Ishikawa (cell line): ENCODE measurements at regions not wholly inside any gene's neighbourhood (a gene's known extent, or its start where the extent isn't known, plus 50 kb on each side); places are given as distances from the start of the nearest gene placed in this dataset.

Experiments
- CEBPB ChIP-seq: IDR thresholded peaks from 2 replicates; pipeline ENCODE4 v1.6.1; 2012
- CREB1 ChIP-seq: IDR thresholded peaks from 2 replicates; pipeline ENCODE4 v1.6.1; 2012; ENCODE audit warnings: low read depth
- EGR1 ChIP-seq: IDR thresholded peaks from 2 replicates; pipeline ENCODE4 v1.6.1; 2012
- EP300 ChIP-seq: IDR thresholded peaks from 2 replicates; pipeline ENCODE4 v1.6.1; 2012; ENCODE audit warnings: borderline replicate concordance
- FOXM1 ChIP-seq: IDR thresholded peaks from 2 replicates; pipeline ENCODE4 v1.6.1; 2012; ENCODE audit warnings: low read depth, borderline replicate concordance
- NFIC ChIP-seq: IDR thresholded peaks from 2 replicates; pipeline ENCODE4 v1.6.1; 2012
- RAD21 ChIP-seq: IDR thresholded peaks from 2 replicates; pipeline ENCODE4 v1.6.1; 2012; ENCODE audit warnings: low read depth
- TAF1 ChIP-seq: IDR thresholded peaks from 2 replicates; pipeline ENCODE4 v1.6.1; 2012; ENCODE audit warnings: low read depth, mild to moderate bottlenecking
- TCF12 ChIP-seq: IDR thresholded peaks from 2 replicates; pipeline ENCODE4 v1.6.1; 2012; ENCODE audit warnings: low read depth
- TEAD4 ChIP-seq: IDR thresholded peaks from 2 replicates; pipeline ENCODE4 v1.6.1; 2012
- YY1 ChIP-seq: IDR thresholded peaks from 2 replicates; pipeline ENCODE4 v1.6.1; 2012; ENCODE audit warnings: low read depth
- ZBTB7A ChIP-seq: IDR thresholded peaks from 2 replicates; pipeline ENCODE4 v1.6.1; 2012; ENCODE audit warnings: low read depth
- TF ChIP-seq, protein P1 (sequence below): IDR thresholded peaks from 2 replicates; pipeline ENCODE4 v1.6.1; 2012; ENCODE audit warnings: low read depth, mild to moderate bottlenecking
- TF ChIP-seq, protein P2 (sequence below): IDR thresholded peaks from 2 replicates; pipeline ENCODE4 v1.6.1; 2012
- TF ChIP-seq, protein P3 (sequence below): IDR thresholded peaks from 2 replicates; pipeline ENCODE4 v1.6.1; 2012

DNA sequence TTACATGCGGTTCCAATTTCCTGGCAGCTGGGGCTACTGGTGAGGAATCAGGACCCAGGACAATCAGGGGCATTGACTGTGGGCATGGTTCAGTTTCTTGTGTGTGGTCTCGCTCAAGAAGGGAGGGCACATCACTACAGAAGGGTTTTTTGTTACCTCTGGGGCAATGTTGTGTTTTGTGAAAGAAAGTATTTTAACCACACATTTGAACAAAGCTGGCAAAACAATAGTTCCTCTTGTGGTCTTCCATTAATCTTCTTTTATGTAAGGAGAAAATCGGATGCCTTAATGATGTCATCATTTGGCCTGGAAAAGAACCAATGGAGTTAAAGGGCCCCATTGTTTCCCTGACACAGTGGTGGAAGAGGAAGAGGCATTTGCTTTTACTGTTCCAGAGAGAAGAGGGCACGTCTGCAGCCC is 197.4 kb downstream of the SH3BP4 start:
- TF ChIP-seq, protein P1, sequence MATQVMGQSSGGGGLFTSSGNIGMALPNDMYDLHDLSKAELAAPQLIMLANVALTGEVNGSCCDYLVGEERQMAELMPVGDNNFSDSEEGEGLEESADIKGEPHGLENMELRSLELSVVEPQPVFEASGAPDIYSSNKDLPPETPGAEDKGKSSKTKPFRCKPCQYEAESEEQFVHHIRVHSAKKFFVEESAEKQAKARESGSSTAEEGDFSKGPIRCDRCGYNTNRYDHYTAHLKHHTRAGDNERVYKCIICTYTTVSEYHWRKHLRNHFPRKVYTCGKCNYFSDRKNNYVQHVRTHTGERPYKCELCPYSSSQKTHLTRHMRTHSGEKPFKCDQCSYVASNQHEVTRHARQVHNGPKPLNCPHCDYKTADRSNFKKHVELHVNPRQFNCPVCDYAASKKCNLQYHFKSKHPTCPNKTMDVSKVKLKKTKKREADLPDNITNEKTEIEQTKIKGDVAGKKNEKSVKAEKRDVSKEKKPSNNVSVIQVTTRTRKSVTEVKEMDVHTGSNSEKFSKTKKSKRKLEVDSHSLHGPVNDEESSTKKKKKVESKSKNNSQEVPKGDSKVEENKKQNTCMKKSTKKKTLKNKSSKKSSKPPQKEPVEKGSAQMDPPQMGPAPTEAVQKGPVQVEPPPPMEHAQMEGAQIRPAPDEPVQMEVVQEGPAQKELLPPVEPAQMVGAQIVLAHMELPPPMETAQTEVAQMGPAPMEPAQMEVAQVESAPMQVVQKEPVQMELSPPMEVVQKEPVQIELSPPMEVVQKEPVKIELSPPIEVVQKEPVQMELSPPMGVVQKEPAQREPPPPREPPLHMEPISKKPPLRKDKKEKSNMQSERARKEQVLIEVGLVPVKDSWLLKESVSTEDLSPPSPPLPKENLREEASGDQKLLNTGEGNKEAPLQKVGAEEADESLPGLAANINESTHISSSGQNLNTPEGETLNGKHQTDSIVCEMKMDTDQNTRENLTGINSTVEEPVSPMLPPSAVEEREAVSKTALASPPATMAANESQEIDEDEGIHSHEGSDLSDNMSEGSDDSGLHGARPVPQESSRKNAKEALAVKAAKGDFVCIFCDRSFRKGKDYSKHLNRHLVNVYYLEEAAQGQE, result no peak

DNA sequence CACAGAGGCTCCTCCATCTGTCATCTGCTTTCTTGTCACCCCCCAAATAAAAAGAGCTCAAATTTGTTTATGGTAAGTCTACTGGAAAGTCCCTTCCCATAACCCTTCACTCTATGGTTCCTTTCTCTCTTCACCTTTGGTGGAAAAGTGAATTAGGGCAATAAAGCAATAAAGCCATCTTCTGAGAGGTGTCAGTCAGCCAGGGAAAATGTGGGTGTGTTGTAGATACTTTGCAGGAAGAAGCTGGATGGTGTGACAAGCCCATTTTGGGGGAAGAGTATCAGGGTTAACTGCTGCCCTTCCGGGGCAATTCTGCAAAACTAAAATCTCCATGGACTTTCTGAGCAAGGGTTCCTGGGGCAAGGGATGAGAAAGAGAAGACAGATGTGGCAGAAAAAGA is 197.9 kb downstream of the SH3BP4 start:
- TF ChIP-seq TCF12, result no peak
- TF ChIP-seq, protein P2, sequence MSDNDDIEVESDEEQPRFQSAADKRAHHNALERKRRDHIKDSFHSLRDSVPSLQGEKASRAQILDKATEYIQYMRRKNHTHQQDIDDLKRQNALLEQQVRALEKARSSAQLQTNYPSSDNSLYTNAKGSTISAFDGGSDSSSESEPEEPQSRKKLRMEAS, result no peak
- no peak for TF ChIP-seq CEBPB
- no peak for TF ChIP-seq TEAD4
- no peak for TF ChIP-seq EP300
- TF ChIP-seq YY1, result no peak
- no peak for TF ChIP-seq TAF1
- TF ChIP-seq NFIC, result no peak
- TF ChIP-seq ZBTB7A, result no peak
- TF ChIP-seq FOXM1, result no peak
- TF ChIP-seq EGR1, result no peak
- no peak for TF ChIP-seq CREB1
- TF ChIP-seq, protein P3, sequence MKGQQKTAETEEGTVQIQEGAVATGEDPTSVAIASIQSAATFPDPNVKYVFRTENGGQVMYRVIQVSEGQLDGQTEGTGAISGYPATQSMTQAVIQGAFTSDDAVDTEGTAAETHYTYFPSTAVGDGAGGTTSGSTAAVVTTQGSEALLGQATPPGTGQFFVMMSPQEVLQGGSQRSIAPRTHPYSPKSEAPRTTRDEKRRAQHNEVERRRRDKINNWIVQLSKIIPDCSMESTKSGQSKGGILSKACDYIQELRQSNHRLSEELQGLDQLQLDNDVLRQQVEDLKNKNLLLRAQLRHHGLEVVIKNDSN, result no peak
- TF ChIP-seq, protein P1, result no peak
- TF ChIP-seq RAD21, result no peak

- TF ChIP-seq EGR1, result no peak
- TF ChIP-seq, protein P1, result no peak
- TF ChIP-seq EP300, result no peak
- TF ChIP-seq CEBPB, result no peak
- TF ChIP-seq, protein P3, result no peak
- TF ChIP-seq TEAD4, result no peak
- TF ChIP-seq ZBTB7A, result no peak
- no peak for TF ChIP-seq RAD21
- no peak for TF ChIP-seq TCF12
- no peak for TF ChIP-seq TAF1
- TF ChIP-seq, protein P2, result no peak
- TF ChIP-seq NFIC, result no peak
- no peak for TF ChIP-seq CREB1
- TF ChIP-seq FOXM1, result no peak
- no peak for TF ChIP-seq YY1
Measured at GRCh38 chr2:235151152-235151551, 199.3 kb downstream of the SH3BP4 start.

GRCh38 chr2:235155163-235155562 is 203.3 kb downstream of the SH3BP4 start:
- TF ChIP-seq CEBPB (no peak), TCF12 (no peak), EP300 (no peak), YY1 (no peak), EGR1 (no peak), RAD21 (no peak), NFIC (no peak), TAF1 (no peak), FOXM1 (no peak), TEAD4 (no peak), CREB1 (no peak), ZBTB7A (no peak)
- TF ChIP-seq, protein P3, result no peak
- TF ChIP-seq, protein P2, result no peak
- TF ChIP-seq, protein P1, result no peak
